ENCODE measurements at regions not wholly inside any gene's neighbourhood (a gene's known extent, or its start where the extent isn't known, plus 50 kb on each side); places are given as distances from the start of the nearest gene placed in this dataset.

DNA sequence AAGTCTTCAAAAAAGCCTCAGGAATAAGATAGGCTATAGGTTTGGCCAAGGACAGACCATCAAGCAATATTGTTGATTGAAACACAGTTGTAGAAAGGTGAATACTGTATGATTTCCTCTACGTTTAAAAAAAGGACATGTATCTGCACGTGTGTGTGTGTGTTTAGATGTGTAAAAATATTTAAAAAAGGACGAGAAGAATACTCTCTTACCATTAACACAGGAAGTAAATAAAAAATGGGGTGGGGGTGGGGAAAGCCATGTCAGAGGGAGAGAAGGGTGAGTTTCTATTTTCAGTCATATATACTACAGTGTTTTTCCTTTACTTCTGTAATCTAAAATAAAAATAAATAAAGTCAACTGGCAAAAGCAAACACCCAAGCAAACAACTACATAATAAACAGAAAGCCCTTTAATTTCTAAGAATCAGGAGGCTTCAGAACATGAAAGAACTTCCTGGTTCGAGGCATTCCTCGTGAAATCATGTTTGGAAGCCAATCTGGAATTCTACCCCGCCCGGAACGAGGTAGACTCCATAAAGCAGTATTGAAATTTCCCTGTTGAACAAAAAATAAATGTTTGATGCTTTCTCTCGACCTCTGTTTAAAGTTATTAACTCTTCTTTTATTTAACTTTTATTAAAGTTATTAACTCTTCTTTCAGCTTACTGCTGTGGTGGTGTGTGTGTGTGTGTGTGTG lies 158.1 kb upstream of the ZNF217 start:
- TF ChIP-seq, protein P1, sequence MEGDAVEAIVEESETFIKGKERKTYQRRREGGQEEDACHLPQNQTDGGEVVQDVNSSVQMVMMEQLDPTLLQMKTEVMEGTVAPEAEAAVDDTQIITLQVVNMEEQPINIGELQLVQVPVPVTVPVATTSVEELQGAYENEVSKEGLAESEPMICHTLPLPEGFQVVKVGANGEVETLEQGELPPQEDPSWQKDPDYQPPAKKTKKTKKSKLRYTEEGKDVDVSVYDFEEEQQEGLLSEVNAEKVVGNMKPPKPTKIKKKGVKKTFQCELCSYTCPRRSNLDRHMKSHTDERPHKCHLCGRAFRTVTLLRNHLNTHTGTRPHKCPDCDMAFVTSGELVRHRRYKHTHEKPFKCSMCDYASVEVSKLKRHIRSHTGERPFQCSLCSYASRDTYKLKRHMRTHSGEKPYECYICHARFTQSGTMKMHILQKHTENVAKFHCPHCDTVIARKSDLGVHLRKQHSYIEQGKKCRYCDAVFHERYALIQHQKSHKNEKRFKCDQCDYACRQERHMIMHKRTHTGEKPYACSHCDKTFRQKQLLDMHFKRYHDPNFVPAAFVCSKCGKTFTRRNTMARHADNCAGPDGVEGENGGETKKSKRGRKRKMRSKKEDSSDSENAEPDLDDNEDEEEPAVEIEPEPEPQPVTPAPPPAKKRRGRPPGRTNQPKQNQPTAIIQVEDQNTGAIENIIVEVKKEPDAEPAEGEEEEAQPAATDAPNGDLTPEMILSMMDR (IDR thresholded peaks at IDR 0.05; ENCODE audit: low read depth, low read length, poor library complexity, severe bottlenecking) = no peak
- TF ChIP-seq EZH2phosphoT487 (IDR thresholded peaks at IDR 0.05; ENCODE audit: borderline replicate concordance, low read length) = no peak

Data from DOHH2 (cell line).